ENCODE measurements at regions not wholly inside any gene's neighbourhood (a gene's known extent, or its start where the extent isn't known, plus 50 kb on each side); places are given as distances from the start of the nearest gene placed in this dataset.
A peak's percentile ranks its signal among the peaks of the same experiment; 100 is the strongest.

- Histone ChIP-seq H3K27me3 (ENCODE audit: control insufficient read depth, insufficient read depth, low read length) (no peaks in the 10 kb centered on the region; the same call in 1 of the 2 replicates), H4K20me1 (ENCODE audit: insufficient read depth, low read length) (no peaks in the 10 kb centered on the region), H3K23ac (ENCODE audit: low read depth, low read length) (no peak overlapping the region), H3K9me1 (ENCODE audit: insufficient read depth, low read length) (no peaks in the 10 kb centered on the region), H3K14ac (replicated peaks; ENCODE audit: low read depth, low read length) (no peak overlapping the region), H4K8ac (ENCODE audit: low read depth in 2 of 2, low read length in 2 of 2) (no peak overlapping the region), H3K4me1 (ENCODE audit: control insufficient read depth, insufficient read depth, low read length) (peaks cover 2% of the 10 kb centered on the region; the same call in 1 of the 2 replicates), H2BK20ac (ENCODE audit: low read depth, low read length) (no peak overlapping the region), H2BK120ac (ENCODE audit: low read depth, low read length) (no peak overlapping the region), H4K5ac (ENCODE audit: low read depth, low read length) (no peak overlapping the region), H3K18ac (ENCODE audit: low read depth, low read length) (no peak overlapping the region), H4K91ac (ENCODE audit: insufficient read depth, low read depth, low read length) (no peak overlapping the region), H3K9ac (ENCODE audit: low read depth, low read length) (no peak overlapping the region), H2BK5ac (ENCODE audit: low read depth, low read length, poor library complexity, severe bottlenecking) (no peak overlapping the region), H3K4me2 (ENCODE audit: low read depth, low read length) (no peak overlapping the region), H2AK9ac (replicated peaks; ENCODE audit: low read depth, low read length, poor library complexity) (no peak overlapping the region), H3K56ac (ENCODE audit: extremely low read depth, insufficient read depth, low read length) (no peak overlapping the region), H2AFZ (replicated peaks; ENCODE audit: low read length, poor library complexity) (no peak overlapping the region), H3K79me1 (ENCODE audit: low read depth in 1 of 2, low read length in 2 of 2) (no peaks in the 10 kb centered on the region), H3K4ac (ENCODE audit: low read depth, low read length) (no peak overlapping the region), H3K4me3 (ENCODE audit: insufficient read depth, low read depth, low read length) (no peak overlapping the region), H2AK5ac (ENCODE audit: low read depth, low read length) (no peak overlapping the region), H2BK15ac (ENCODE audit: low read depth, low read length) (no peak overlapping the region), H3K9me3 (ENCODE audit: control insufficient read depth, insufficient read depth, low read length) (peaks cover 4% of the 10 kb centered on the region; the same call in 1 of the 2 replicates), H3K36me3 (ENCODE audit: control insufficient read depth, insufficient read depth, low read length) (no peaks in the 10 kb centered on the region), H3K27ac (ENCODE audit: insufficient read depth, low read length) (no peak overlapping the region)
- ChIA-PET POLR2A (ENCODE audit: unreplicated experiment) (no interaction called here), CTCF (no interaction called here)
- no TSS peak for BruUV-seq (replicated peaks)
- ATAC-seq (ENCODE audit: low read depth) (peak; percentile 63), DNase-seq (peak; percentile 45)
- in situ Hi-C loops (cut with MboI; ENCODE audit: low sequenced_read_pairs) = no loop called here
- TF ChIP-seq BHLHE40 (IDR thresholded peaks at IDR 0.05; ENCODE audit: low read depth, low read length) (0 out of 2 replicates have a peak, but pooled peaks have one; percentile 6), MAFK (IDR thresholded peaks at IDR 0.05; ENCODE audit: low read depth, low read length) (no peak), MXI1 (IDR thresholded peaks at IDR 0.05; ENCODE audit: borderline replicate concordance, low read depth, low read length) (no peak), FOS (IDR thresholded peaks at IDR 0.05; ENCODE audit: low read depth, low read length) (no peak), RAD21 (IDR thresholded peaks at IDR 0.05; ENCODE audit: low read length) (no peak), POLR2A (IDR thresholded peaks at IDR 0.05; ENCODE audit: low read depth, low read length) (no peak)
- dilution Hi-C loops (cut with HindIII; ENCODE audit: low sequenced_read_pairs, unreplicated experiment) = no loop called here
- intact Hi-C loops (cut with micrococcal nuclease) = no loop called here
- no CpG with 5 or more reads among the region's 4 CpGs for WGBS, 2 experiments (ENCODE audit: extremely low coverage in 2 of 2, insufficient read length in 1 of 2)
Observed at GRCh38 chr10:36057180-36057579, 415.1 kb upstream of the FZD8 start.

All from IMR-90 (cell line).